WERI-Rb-1 (cell line): ENCODE measurements at regions not wholly inside any gene's neighbourhood (a gene's known extent, or its start where the extent isn't known, plus 50 kb on each side); places are given as distances from the start of the nearest gene placed in this dataset.

Experiments used
- DNase-seq: peaks from one replicate; pipeline ENCODE4 v3.0.0-alpha.2; 2020
- H3K27ac ChIP-seq: fragments of 250-450 bp; sonication (Bioruptor Pico); 2 replicates; pipeline ENCODE4 v1.5.1; 2020; ENCODE audit warnings: mild to moderate bottlenecking, moderate library complexity
- H3K27me3 ChIP-seq: fragments of 250-450 bp; sonication (Bioruptor Pico); 2 replicates; pipeline ENCODE4 v1.5.1; 2021; ENCODE audit warnings: mild to moderate bottlenecking, low read depth, moderate library complexity; ENCODE audit not compliant: insufficient read depth, severe bottlenecking
- H3K36me3 ChIP-seq: fragments of 250-450 bp; sonication (Bioruptor Pico); 2 replicates; pipeline ENCODE4 v1.5.1; 2020; ENCODE audit warnings: mild to moderate bottlenecking, moderate library complexity
- H3K4me3 ChIP-seq: 2 replicates; pipeline ENCODE4 v1.5.1; 2011; ENCODE audit warnings: low read depth, mild to moderate bottlenecking, control low read depth, low read length
- H3K9me3 ChIP-seq: fragments of 250-450 bp; sonication (Bioruptor Pico); 2 replicates; pipeline ENCODE4 v1.5.1; 2021; ENCODE audit warnings: mild to moderate bottlenecking, moderate library complexity; ENCODE audit not compliant: severe bottlenecking
- CTCF ChIP-seq: IDR thresholded peaks from 2 replicates; pipeline ENCODE4 v1.5.1; 2011; ENCODE audit warnings: low read depth, mild to moderate bottlenecking, control low read depth, inconsistent platforms, low read length

GRCh38 chr11:119807402-119807801 is 78.4 kb upstream of the NECTIN1 start:
- Histone ChIP-seq H3K27ac (no peak overlapping the region), H3K36me3 (no peaks in the 10 kb centered on the region), H3K9me3 (no peaks in the 10 kb centered on the region), H3K27me3 (no peaks in the 10 kb centered on the region), H3K4me3 (no peak overlapping the region)
- no peak for DNase-seq
- TF ChIP-seq CTCF: no peak

GRCh38 chr11:119806064-119806915 is 77.3 kb upstream of the NECTIN1 start:
- Histone ChIP-seq H3K9me3 (no peaks in the 10 kb centered on the region), H3K27me3 (no peaks in the 10 kb centered on the region), H3K4me3 (no peak overlapping the region), H3K36me3 (no peaks in the 10 kb centered on the region), H3K27ac (no peak overlapping the region)
- no peak for DNase-seq
- no peak for TF ChIP-seq CTCF

- no peak for TF ChIP-seq CTCF
- no peak for DNase-seq
- Histone ChIP-seq H3K9me3 (no peaks in the 10 kb centered on the region), H3K27me3 (no peaks in the 10 kb centered on the region), H3K4me3 (no peak overlapping the region), H3K36me3 (no peaks in the 10 kb centered on the region), H3K27ac (no peak overlapping the region)
Observed at GRCh38 chr11:119805663-119806062, 76.7 kb upstream of the NECTIN1 start.

- Histone ChIP-seq H3K27me3 (no peaks in the 10 kb centered on the region), H3K9me3 (no peaks in the 10 kb centered on the region), H3K36me3 (no peaks in the 10 kb centered on the region), H3K4me3 (no peak overlapping the region), H3K27ac (no peak overlapping the region)
- TF ChIP-seq CTCF: no peak
- no peak for DNase-seq
Observed at GRCh38 chr11:119804698-119805097, 75.7 kb upstream of the NECTIN1 start.

GRCh38 chr11:119803726-119804294 is 74.8 kb upstream of the NECTIN1 start:
- DNase-seq: no peak
- Histone ChIP-seq H3K4me3 (no peak overlapping the region), H3K27ac (no peak overlapping the region), H3K9me3 (no peaks in the 10 kb centered on the region), H3K36me3 (no peaks in the 10 kb centered on the region), H3K27me3 (no peaks in the 10 kb centered on the region)
- no peak for TF ChIP-seq CTCF
